B cell (primary cell): ENCODE measurements at regions not wholly inside any gene's neighbourhood (a gene's known extent, or its start where the extent isn't known, plus 50 kb on each side); places are given as distances from the start of the nearest gene placed in this dataset.

Source experiments
- CTCF ChIP-seq: fragments of 200-600 bp; IDR thresholded peaks from one replicate; pipeline ENCODE4 v1.8.0; 2022; ENCODE audit warnings: antibody characterized with exemption, mild to moderate bottlenecking
- EZH2 ChIP-seq: IDR thresholded peaks from 2 replicates; pipeline ENCODE4 v1.6.1; 2012; ENCODE audit warnings: borderline replicate concordance, low read depth, mild to moderate bottlenecking, moderate library complexity, low read length; ENCODE audit not compliant: insufficient read depth, poor library complexity, severe bottlenecking

GRCh38 chr3:68315964-68316363 lies 616.4 kb downstream of the TAFA4 start:
- TF ChIP-seq CTCF (no peak), EZH2 (no peak)
